Vagina (tissue), 2 donors: ENCODE measurements at regions not wholly inside any gene's neighbourhood (a gene's known extent, or its start where the extent isn't known, plus 50 kb on each side); places are given as distances from the start of the nearest gene placed in this dataset.

Experiments used
- CTCF ChIP-seq, 3 experiments: fragments of 450-650 bp in 2 of 3; fragments of 200-600 bp in 1 of 3; sonication (generic) in 1 of 3; IDR thresholded peaks; one replicate each; pipeline ENCODE4 v1.5.1; 2017 to 2019; ENCODE audit warnings: antibody characterized with exemption in 3 of 3, mild to moderate bottlenecking in 2 of 3, moderate library complexity in 2 of 3
- POLR2A ChIP-seq, 2 donors: fragments of 450-650 bp; IDR thresholded peaks; one replicate each; pipeline ENCODE4 v1.6.1; 2017; ENCODE audit warnings: antibody characterized with exemption in 2 of 2, mild to moderate bottlenecking in 2 of 2, moderate library complexity in 2 of 2
- POLR2AphosphoS5 ChIP-seq, 2 donors: sonication (generic); formaldehyde crosslinking; IDR thresholded peaks; one replicate each; pipeline ENCODE4 v1.9.0; 2017; ENCODE audit warnings: antibody characterized with exemption in 2 of 2, mild to moderate bottlenecking in 2 of 2, low read depth in 1 of 2; ENCODE audit not compliant: insufficient read depth in 1 of 2

- TF ChIP-seq POLR2A (IDR thresholded peaks at IDR 0.05): no peak
- no peak for TF ChIP-seq CTCF (IDR thresholded peaks at IDR 0.05)
- no peak for TF ChIP-seq POLR2AphosphoS5 (IDR thresholded peaks at IDR 0.05; ENCODE audit: insufficient read depth in 1 of 2, low read depth in 1 of 2)
Measured at GRCh38 chr16:79325226-79325945, 275.2 kb downstream of the MAF start.
